Right kidney (tissue), 1 donor: ENCODE measurements at regions not wholly inside any gene's neighbourhood (a gene's known extent, or its start where the extent isn't known, plus 50 kb on each side); places are given as distances from the start of the nearest gene placed in this dataset.
"Not testable (repeated sequence)": the region's sequence is repeated elsewhere in the genome, so short reads cannot be mapped to it uniquely, and the experiment has no call there.

ENCODE experiments used
- DNase-seq: peaks from one replicate; pipeline ENCODE4 v3.0.0-alpha.2; 2016

- DNase-seq = no peak
Measured at GRCh38 chr7:85405016-85405902, 218.4 kb upstream of the SEMA3D start.

DNA sequence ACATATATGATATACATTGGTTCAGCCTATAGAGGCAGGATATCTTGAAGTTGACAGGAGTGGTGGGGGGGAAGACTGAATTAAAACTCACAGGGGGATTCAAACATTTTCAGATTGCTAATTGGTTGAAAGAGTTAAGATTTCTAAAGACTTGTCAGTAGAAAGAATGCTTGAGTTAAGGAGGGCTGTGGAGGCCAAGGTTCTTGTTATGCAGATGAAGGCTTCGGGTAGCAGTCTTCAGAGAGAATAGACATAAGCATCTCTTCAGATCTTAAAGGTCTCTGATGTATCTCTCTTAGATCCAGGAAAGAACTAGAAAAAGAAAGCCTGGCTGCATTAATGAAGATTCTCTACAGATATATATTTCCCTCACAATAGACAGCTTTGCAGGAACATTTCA is 209.8 kb upstream of the SEMA3D start:
- DNase-seq = no peak

GRCh38 chr7:85392789-85393188 is 205.9 kb upstream of the SEMA3D start:
- no peak for DNase-seq

- DNase-seq = peak; percentile 6
Measured at GRCh38 chr7:85392326-85392725, 205.5 kb upstream of the SEMA3D start.

DNA sequence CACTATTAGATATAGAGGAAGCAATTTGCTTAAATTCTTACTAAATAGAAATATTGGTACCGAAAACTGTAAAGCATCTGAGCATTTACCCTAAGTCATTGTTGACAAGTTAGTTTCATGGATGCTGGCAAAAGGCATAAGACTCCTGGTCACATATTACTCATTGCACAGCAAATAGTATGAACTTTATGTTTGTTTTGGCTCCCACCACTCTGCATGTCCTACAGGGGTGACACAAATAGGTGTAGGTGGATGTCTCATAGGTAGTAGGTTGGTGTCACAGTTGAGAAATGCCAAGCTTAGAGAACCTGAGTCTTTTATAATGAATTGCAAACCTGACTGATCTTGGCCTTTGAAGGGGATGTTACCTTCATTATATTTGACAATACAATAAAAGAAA is 199.6 kb upstream of the SEMA3D start:
- no peak for DNase-seq

DNA sequence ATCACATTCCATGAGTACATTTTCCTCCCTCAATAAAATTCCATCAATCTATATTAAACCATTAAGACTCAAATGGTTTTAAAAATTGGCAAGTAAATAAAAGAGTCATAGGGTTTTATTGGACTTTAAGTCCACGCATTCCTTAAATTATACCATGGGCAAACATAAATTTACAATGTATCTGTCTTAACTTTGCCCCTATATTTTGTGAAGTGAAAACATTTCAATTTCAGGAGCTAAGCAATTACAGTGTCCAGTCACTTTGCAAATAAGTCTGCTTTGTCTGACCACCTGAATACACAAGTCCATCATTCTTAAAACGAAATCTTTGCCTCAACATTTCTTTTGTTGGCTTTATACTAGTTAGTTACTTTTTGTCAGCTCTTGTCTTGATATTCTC is 197.5 kb upstream of the SEMA3D start:
- DNase-seq = no peak

DNA sequence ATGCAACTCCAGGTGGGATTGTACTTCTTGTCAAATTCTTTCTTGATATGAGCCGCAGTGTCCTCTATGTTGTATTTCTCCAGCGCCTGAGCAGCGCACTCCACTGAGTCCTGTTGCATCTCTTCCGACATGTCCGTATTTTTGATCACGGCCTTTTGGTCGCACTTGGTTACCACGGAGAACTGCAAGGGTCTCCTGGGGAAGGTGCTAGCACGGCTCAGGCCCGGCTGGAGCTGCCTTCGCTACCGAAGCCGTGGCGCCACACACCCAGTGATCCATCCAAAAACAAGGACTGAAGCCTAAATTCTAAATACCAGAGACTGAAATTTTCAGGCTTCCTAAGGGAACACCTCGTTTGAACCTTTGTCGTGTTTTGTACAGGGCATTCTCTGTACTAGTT is 194.4 kb upstream of the SEMA3D start:
- no peak for DNase-seq

GRCh38 chr7:85376589-85376988 is 189.7 kb upstream of the SEMA3D start:
- no peak for DNase-seq

GRCh38 chr7:85356916-85357315 is 170.1 kb upstream of the SEMA3D start:
- no peak for DNase-seq

- no peak for DNase-seq
Measured at GRCh38 chr7:85343484-85343883, 156.6 kb upstream of the SEMA3D start.

GRCh38 chr7:85342781-85343180 is 155.9 kb upstream of the SEMA3D start:
- DNase-seq = no peak

GRCh38 chr7:85341973-85342372 is 155.1 kb upstream of the SEMA3D start:
- DNase-seq = no peak

DNA sequence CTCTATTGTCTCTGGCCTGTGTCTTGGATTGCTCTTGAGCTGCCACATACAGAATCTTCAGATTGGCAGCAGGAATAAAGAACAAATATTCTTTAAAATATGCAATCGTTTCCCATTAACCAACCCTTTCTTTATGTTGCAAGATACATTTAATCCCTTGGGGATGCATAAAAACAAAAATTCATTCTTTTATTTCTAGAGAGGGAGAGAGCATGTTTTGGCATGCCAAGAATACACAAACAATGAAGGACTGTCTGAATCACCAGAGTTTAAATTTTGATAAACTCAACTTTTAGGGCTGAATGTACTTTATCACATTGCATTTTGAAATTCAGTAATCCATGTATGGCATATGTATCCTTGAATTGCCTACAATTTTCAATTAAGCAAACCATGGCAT is 154.3 kb upstream of the SEMA3D start:
- DNase-seq = no peak

- DNase-seq = no peak
Measured at GRCh38 chr7:85336086-85336485, 149.2 kb upstream of the SEMA3D start.

DNA sequence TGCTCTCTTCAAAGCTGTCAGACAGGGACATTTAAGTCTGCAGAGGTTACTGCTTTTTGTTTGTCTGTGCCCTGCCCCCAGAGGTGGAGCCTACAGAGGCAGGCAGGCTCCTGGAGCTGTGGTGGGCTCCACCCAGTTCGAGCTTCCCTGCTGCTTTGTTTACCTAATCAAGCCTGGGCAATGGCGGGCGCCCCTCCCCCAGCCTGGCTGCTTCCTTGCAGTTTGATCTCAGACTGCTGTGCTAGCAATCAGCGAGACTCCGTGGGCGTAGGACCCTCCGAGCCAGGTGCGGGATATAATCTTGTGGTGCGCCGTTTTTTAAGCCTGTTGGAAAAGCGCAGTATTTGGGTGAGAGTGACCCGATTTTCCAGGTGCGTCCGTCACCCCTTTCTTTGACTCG is 148.3 kb upstream of the SEMA3D start:
- DNase-seq = not testable (repeated sequence)

DNA sequence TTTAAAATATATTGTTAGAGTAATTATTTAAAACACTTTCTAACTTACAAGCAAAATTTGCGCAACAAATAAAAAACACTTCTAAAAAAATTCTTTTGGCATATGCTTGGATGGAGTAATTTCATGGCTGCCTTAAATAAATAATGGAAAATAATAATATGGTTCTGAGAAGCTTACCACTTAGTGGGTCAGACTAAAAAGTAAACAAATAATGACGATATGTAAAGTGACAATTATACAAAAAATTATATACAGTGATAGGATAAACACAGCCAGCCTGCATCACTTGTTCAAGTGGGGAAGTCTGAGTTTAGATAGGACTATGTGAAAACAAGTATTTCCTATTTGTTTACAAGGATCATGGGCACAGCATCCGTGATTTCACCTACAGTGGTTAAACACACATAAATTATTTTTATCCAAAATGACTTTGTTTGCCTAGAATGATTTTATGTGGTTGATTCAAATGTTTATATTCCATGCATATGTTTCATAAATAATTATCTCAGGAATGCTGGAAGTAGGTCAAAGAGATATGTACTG is 141.7 kb upstream of the SEMA3D start:
- DNase-seq = no peak

DNA sequence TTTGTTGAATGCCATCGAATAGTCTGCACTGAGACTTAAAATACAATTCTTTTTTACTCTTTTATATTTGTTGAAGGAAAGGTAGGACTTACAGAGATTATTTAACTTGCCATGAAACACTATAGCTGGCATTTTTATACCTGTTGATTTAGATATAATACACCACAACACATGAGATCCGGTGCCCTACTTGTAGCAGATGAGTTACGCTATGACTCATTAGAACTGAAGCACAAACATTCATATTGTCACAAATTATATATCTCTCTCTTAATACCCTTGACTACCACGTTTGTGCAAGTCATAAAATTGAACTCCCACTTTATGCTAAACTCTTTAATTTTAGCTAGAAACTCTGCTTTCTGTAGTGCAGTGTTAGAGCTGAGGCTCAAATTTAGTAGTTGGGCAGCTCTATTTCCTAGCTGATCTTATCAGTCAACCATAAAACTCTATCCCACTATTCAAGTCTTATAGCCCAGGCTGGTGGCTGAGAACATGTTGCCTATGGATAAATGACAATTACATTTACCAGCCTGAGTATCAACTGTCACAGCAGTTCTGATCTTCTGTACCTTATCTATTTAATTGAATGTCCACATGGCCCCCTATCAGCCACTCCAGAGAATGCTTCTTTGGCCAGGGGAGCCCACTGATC is 137.4 kb upstream of the SEMA3D start:
- no peak for DNase-seq

DNA sequence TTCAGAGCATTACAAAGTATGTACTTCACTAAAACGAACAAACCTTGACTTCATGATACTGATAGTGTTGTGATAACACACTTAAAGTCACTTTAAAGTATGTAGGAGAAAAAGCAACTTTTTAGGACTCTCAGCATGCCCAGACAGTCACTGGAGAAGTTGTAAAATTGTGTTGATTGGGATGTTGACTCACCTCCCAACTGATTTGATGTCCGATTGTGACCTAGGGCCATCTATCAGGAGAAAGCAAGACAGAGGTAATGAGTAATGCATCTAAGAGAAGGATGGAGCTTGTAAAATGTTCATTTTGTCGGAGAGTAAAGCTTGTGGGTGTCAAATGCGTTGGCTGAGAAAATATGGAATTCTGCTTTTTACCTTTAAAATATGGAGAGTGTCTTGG is 135.4 kb upstream of the SEMA3D start:
- no peak for DNase-seq

DNA sequence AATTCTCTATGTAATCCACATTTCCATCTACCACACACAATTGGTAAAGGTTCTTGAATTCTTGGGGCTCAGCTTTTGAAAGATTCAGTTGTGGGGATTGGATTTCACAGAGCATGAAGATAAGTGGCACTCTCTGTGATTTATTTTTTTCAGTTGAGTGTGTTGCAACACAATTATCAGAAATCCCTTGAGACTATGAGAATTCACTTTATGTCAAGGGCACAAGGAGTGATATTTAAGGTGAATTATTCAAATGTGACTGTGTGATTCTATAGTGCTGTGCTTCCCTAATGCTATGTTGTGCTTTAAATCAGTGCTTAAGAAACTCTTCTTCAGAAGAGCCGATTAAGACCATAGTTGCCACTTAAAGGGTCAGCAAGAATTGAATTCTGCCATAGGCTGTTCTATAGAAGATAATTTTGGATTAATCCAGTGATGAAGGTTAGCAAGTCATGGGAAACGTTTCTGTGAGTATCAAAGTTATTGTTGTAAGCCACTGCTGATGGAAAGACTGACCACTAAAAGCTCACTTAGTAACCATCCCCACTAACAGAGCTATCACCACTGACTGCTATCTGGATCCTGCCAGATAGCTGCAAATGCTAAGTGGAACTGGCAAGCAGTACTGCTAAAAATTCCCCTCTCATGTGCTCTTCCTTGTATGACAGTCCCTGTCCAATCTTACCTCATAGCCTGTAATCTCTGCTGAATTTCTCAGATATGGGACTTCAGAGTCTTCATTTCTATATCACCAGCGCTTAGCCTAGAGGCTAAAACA is 134.0 kb upstream of the SEMA3D start:
- no peak for DNase-seq

GRCh38 chr7:85316489-85316888 is 129.6 kb upstream of the SEMA3D start:
- DNase-seq = no peak

- no peak for DNase-seq
Measured at GRCh38 chr7:85310301-85310700, 123.4 kb upstream of the SEMA3D start.

- no peak for DNase-seq
Measured at GRCh38 chr7:85306115-85306514, 119.3 kb upstream of the SEMA3D start.

- no peak for DNase-seq
Measured at GRCh38 chr7:85294176-85294575, 107.3 kb upstream of the SEMA3D start.
